Astrocyte (in vitro differentiated cells and primary cell): ENCODE measurements at regions not wholly inside any gene's neighbourhood (a gene's known extent, or its start where the extent isn't known, plus 50 kb on each side); places are given as distances from the start of the nearest gene placed in this dataset.
"Not testable (repeated sequence)": the region's sequence is repeated elsewhere in the genome, so short reads cannot be mapped to it uniquely, and the experiment has no call there.

Experiments used
- CTCF ChIP-seq: IDR thresholded peaks from 2 replicates; pipeline ENCODE4 v1.5.1; 2011; ENCODE audit warnings: low read depth, mild to moderate bottlenecking, inconsistent platforms, low read length, moderate library complexity; ENCODE audit not compliant: insufficient read depth
- EZH2 ChIP-seq: IDR thresholded peaks from 2 replicates; pipeline ENCODE4 v1.6.1; 2012; ENCODE audit warnings: mild to moderate bottlenecking, low read length, inconsistent platforms; ENCODE audit not compliant: insufficient read depth

- TF ChIP-seq EZH2, CTCF: not testable (repeated sequence)
These were observed 167.7 kb downstream of the LAT start for GRCh38 chr16:29152544-29153031.
